NCI-H1417 (cell line): ENCODE measurements at regions not wholly inside any gene's neighbourhood (a gene's known extent, or its start where the extent isn't known, plus 50 kb on each side); places are given as distances from the start of the nearest gene placed in this dataset.
"Not testable (repeated sequence)": the region's sequence is repeated elsewhere in the genome, so short reads cannot be mapped to it uniquely, and the experiment has no call there.

Experiments used
- DNase-seq, 3 experiments: peaks; one replicate each; lab custom pipeline; 2025; lab: John Stamatoyannopoulos, UW

- no peak for DNase-seq
These were observed 307.1 kb upstream of the RSPO3 start for GRCh38 chr6:126811321-126811720.

GRCh38 chr6:126812010-126812409, 306.5 kb upstream of the RSPO3 start:
- DNase-seq: no peak

- peak in 1 of 3 experiments; percentile 11 for DNase-seq
These were observed 305.8 kb upstream of the RSPO3 start for GRCh38 chr6:126812651-126813050.

- no peak for DNase-seq
These were observed 297.8 kb upstream of the RSPO3 start for GRCh38 chr6:126820634-126821033.

- no peak for DNase-seq
These were observed 296.8 kb upstream of the RSPO3 start for GRCh38 chr6:126821706-126822105.

- no peak for DNase-seq
These were observed 294.2 kb upstream of the RSPO3 start for GRCh38 chr6:126824226-126824625.

- DNase-seq: no peak
These were observed 293.7 kb upstream of the RSPO3 start for GRCh38 chr6:126824815-126825214.

- DNase-seq: no peak
These were observed 292.2 kb upstream of the RSPO3 start for GRCh38 chr6:126826166-126826714.

- DNase-seq: no peak
These were observed 287.0 kb upstream of the RSPO3 start for GRCh38 chr6:126831461-126831860.

GRCh38 chr6:126842769-126843168, 275.7 kb upstream of the RSPO3 start:
- no peak for DNase-seq

- DNase-seq: no peak
These were observed 270.4 kb upstream of the RSPO3 start for GRCh38 chr6:126848119-126848518.

GRCh38 chr6:126867641-126868040, 250.8 kb upstream of the RSPO3 start:
- DNase-seq: no peak

- DNase-seq: no peak
These were observed 245.1 kb upstream of the RSPO3 start for GRCh38 chr6:126873351-126873750.

- DNase-seq: no peak
These were observed 244.7 kb upstream of the RSPO3 start for GRCh38 chr6:126873791-126874190.

- DNase-seq: no peak
These were observed 242.0 kb upstream of the RSPO3 start for GRCh38 chr6:126876446-126876845.

- peak in 1 of 3 experiments; percentile 35 for DNase-seq
These were observed 237.5 kb upstream of the RSPO3 start for GRCh38 chr6:126880964-126881363.

GRCh38 chr6:126886106-126886505, 232.4 kb upstream of the RSPO3 start:
- DNase-seq: no peak

- no peak for DNase-seq
These were observed 229.4 kb upstream of the RSPO3 start for GRCh38 chr6:126888727-126889725.

GRCh38 chr6:126890055-126890454, 228.4 kb upstream of the RSPO3 start:
- DNase-seq: peak in 1 of 3 experiments; percentile 6

- DNase-seq: no peak
These were observed 227.3 kb upstream of the RSPO3 start for GRCh38 chr6:126891158-126891557.

- DNase-seq: not testable (repeated sequence)
These were observed 225.6 kb upstream of the RSPO3 start for GRCh38 chr6:126892869-126893268.

GRCh38 chr6:126897758-126898157, 220.7 kb upstream of the RSPO3 start:
- no peak for DNase-seq

- no peak for DNase-seq
These were observed 214.3 kb upstream of the RSPO3 start for GRCh38 chr6:126904176-126904575.
